ENCODE measurements at regions not wholly inside any gene's neighbourhood (a gene's known extent, or its start where the extent isn't known, plus 50 kb on each side); places are given as distances from the start of the nearest gene placed in this dataset.

DNA sequence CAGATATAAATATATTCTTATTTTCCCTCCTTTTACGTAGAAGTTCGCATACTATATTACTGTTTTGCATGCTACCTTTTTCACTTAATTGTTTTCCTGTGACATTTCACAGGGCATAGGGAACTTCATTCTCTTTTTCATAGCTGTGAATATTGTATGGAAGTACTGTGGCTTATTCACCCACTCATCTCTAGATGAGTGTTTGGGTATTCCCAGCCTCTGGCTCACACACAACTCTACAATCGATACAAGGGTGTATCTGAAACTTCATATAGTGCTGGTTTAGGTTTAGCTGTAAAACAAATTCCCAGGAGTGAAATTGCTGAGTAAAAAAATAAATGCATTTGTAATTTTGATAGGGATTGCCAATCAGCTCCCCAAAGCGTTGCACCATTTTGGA lies 55.3 kb upstream of the MAGI1 start:
- Histone ChIP-seq H3F3A (ENCODE audit: insufficient read depth) (no peaks in the 10 kb centered on the region), H3K9me2 (replicated peaks; ENCODE audit: insufficient read depth, low read length) (no peaks in the 10 kb centered on the region), H4K20me1 (ENCODE audit: low read depth, low read length) (no peaks in the 10 kb centered on the region), H3K27me3 (ENCODE audit: low read length) (no peaks in the 10 kb centered on the region), H3K27ac (ENCODE audit: low read depth, low read length) (no peak overlapping the region), H3K4me2 (ENCODE audit: low read depth, low read length, poor library complexity, severe bottlenecking) (no peak overlapping the region), H3K79me2 (ENCODE audit: insufficient read depth, low read length) (no peaks in the 10 kb centered on the region), H3K4me3 (ENCODE audit: insufficient read depth, low read length, poor library complexity, severe bottlenecking) (no peak overlapping the region), H2AFZ (ENCODE audit: low read depth, low read length, severe bottlenecking) (no peak overlapping the region), H3K36me3 (ENCODE audit: low read length) (no peaks in the 10 kb centered on the region), H3K9me3 (ENCODE audit: insufficient read depth, low read length) (no peaks in the 10 kb centered on the region), H3K9ac (ENCODE audit: low read length) (no peak overlapping the region)
- TF ChIP-seq CTCF (IDR thresholded peaks at IDR 0.05; ENCODE audit: insufficient read depth, low read length, poor library complexity, severe bottlenecking) (no peak), EZH2phosphoT487 (conservative IDR thresholded peaks at IDR 0.05; ENCODE audit: low read length) (no peak)

- H3F3A ChIP-seq (ENCODE audit: insufficient read depth), result no peaks in the 10 kb centered on the region
- H3K9me3 ChIP-seq (ENCODE audit: insufficient read depth, low read length), result no peaks in the 10 kb centered on the region
- H3K27me3 ChIP-seq (ENCODE audit: low read length), result no peaks in the 10 kb centered on the region
- no peak overlapping the region for H3K9ac ChIP-seq (ENCODE audit: low read length)
- no peaks in the 10 kb centered on the region for H3K9me2 ChIP-seq (replicated peaks; ENCODE audit: insufficient read depth, low read length)
- H3K79me2 ChIP-seq (ENCODE audit: insufficient read depth, low read length), result no peaks in the 10 kb centered on the region
- no peak for TF ChIP-seq CTCF (IDR thresholded peaks at IDR 0.05; ENCODE audit: insufficient read depth, low read length, poor library complexity, severe bottlenecking)
- no peak for TF ChIP-seq EZH2phosphoT487 (conservative IDR thresholded peaks at IDR 0.05; ENCODE audit: low read length)
- H3K4me2 ChIP-seq (ENCODE audit: low read depth, low read length, poor library complexity, severe bottlenecking), result no peak overlapping the region
- no peak overlapping the region for H3K27ac ChIP-seq (ENCODE audit: low read depth, low read length)
- no peak overlapping the region for H2AFZ ChIP-seq (ENCODE audit: low read depth, low read length, severe bottlenecking)
- no peaks in the 10 kb centered on the region for H3K36me3 ChIP-seq (ENCODE audit: low read length)
- no peaks in the 10 kb centered on the region for H4K20me1 ChIP-seq (ENCODE audit: low read depth, low read length)
- no peak overlapping the region for H3K4me3 ChIP-seq (ENCODE audit: insufficient read depth, low read length, poor library complexity, severe bottlenecking)
Measured at GRCh38 chr3:66092175-66092995, 53.7 kb upstream of the MAGI1 start.

Data from SU-DHL-6 (cell line).